GM12892 (cell line): ENCODE measurements at regions not wholly inside any gene's neighbourhood (a gene's known extent, or its start where the extent isn't known, plus 50 kb on each side); places are given as distances from the start of the nearest gene placed in this dataset.

Experiments used
- POLR2A ChIP-seq: IDR thresholded peaks from 2 replicates; pipeline ENCODE4 v1.6.1; 2011; ENCODE audit warnings: low read depth, low read length, control low read depth
- POLR2AphosphoS5 ChIP-seq: IDR thresholded peaks from 2 replicates; pipeline ENCODE4 v1.6.1; 2011; ENCODE audit warnings: low read depth, low read length, control low read depth
- TAF1 ChIP-seq: IDR thresholded peaks from 2 replicates; pipeline ENCODE4 v1.6.1; 2011; ENCODE audit warnings: low read depth, mild to moderate bottlenecking, control low read depth, low read length, borderline replicate concordance

DNA sequence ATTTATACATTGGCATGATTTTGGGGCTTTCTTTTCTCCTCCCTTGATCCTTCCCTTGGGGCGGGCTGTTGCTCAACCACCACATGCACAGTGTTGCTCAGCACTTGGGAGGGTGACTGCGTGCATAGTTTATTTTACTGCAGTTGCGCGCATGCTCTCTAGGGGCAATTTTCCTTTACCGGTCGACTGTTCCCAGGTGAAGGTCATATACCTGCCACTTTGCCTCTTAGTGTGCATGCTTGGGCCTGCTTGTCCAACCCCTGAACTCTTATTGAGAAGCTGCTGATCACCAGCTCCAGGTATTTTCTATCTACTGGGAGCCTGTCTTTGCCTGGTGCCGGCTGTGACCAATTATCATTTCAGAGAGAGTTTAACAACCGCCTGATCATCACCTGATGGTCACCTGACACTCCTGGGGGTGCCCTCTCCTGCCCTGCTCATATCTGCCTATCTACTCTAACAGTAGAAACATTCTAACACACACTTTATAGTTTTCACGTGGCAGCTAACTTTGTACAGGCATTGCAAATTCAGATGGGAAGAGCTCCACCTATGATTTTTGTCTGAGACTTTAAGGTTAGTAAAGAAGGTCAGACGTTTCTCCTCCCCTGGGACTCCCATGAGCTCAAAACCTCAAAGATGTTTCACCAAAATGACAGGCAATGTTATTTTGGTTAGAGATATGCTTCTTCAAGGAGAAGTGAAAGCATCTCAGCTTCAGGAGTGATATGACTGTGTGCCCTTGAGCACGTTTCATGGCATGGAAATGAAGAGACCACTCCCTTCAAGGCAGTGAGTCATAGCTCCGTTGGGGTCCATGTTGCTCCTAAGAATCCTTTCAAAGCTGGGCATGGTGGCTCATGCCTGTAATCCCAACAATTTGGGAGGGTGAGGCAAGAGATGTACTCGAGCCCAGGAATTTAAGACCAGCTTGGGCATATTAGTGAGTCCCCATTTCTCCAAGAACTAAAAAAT lies 227.5 kb upstream of the MYLIP start:
- TF ChIP-seq POLR2A (no peak), POLR2AphosphoS5 (no peak; the same call in 1 of the 2 replicates), TAF1 (no peak; the same call in 1 of the 2 replicates)
